HCT116 (cell line): ENCODE measurements at regions not wholly inside any gene's neighbourhood (a gene's known extent, or its start where the extent isn't known, plus 50 kb on each side); places are given as distances from the start of the nearest gene placed in this dataset.

Experiments used
- ATAC-seq: fragments of 200-7000 bp; cut with Tn5 transposase; 2 replicates; pipeline ENCODE4 v1.9.1; 2020; ENCODE audit warnings: mild to moderate bottlenecking, moderate library complexity
- BruUV-seq: library from RNA; stranded (reverse); fragments of 400-500 nt; replicated peaks from 2 replicates; lab custom pipeline; 2021; lab: Mats Ljungman, UMichigan
- CTCF ChIA-PET: fragments of 300-600 bp; sonication (Branson Sonifier 250); formaldehyde crosslinking; loops from one replicate; lab custom pipeline; 2021; ENCODE audit warnings: antibody characterized with exemption; lab: Charles Lee
- POLR2A ChIA-PET: fragments of 300-600, 350-600 bp; sonication (Branson Sonifier 250); formaldehyde crosslinking; loops from one replicate; lab custom pipeline; 2021; ENCODE audit warnings: antibody characterized with exemption; lab: Charles Lee
- RAD21 ChIA-PET, 2 experiments: fragments of 300-600 bp; sonication (Branson Sonifier 250); formaldehyde crosslinking; loops; one replicate each; lab custom pipeline; 2023; ENCODE audit warnings: low total read pairs in 2 of 2; ENCODE audit not compliant: uncharacterized antibody in 2 of 2, unreplicated experiment in 2 of 2, low non-redundant PET in 1 of 2; lab: Charles Lee
- DNase-seq: peaks from one replicate; pipeline ENCODE4 v3.0.0-alpha.2; 2010; ENCODE audit warnings: low read depth, low spot score
- H2AFZ ChIP-seq: fragments of 200-600 bp; shearing (Covaris generic), sonication (generic); 2 replicates; pipeline ENCODE4 v1.6.1; 2017; ENCODE audit warnings: low read depth, mixed run types, mixed read lengths, antibody characterized with exemption, low read length; ENCODE audit not compliant: poor library complexity, severe bottlenecking
- H3K27ac ChIP-seq: 2 replicates; pipeline ENCODE4 v1.5.1; 2012; ENCODE audit warnings: low read depth, low read length
- H3K27me3 ChIP-seq: fragments of 200-600 bp; sonication (generic); 2 replicates; pipeline ENCODE4 v1.6.1; 2016; ENCODE audit warnings: mixed run types, low read length, mixed read lengths; ENCODE audit not compliant: insufficient read depth
- H3K36me3 ChIP-seq, 2 experiments: fragments of 200-500 bp in 1 of 2; fragments of 200-600 bp in 1 of 2; sonication (Bioruptor generic) in 1 of 2; sonication (generic) in 1 of 2; 2 replicates each; pipeline versions ENCODE4 v1.5.1 to v1.6.1; 2014 to 2016; ENCODE audit warnings: low read length in 2 of 2, inconsistent platforms in 1 of 2, mixed read lengths in 1 of 2, mixed run types in 1 of 2; ENCODE audit not compliant: insufficient read depth in 2 of 2, control insufficient read depth in 1 of 2
- H3K4me1 ChIP-seq, 2 experiments: fragments of 200-600 bp in 1 of 2; sonication (generic) in 1 of 2; 2 replicates each; pipeline versions ENCODE4 v1.5.1 to v1.6.1; 2012 to 2017; ENCODE audit warnings: low read length in 2 of 2, inconsistent platforms in 1 of 2, mild to moderate bottlenecking in 1 of 2, mixed read lengths in 1 of 2, mixed run types in 1 of 2, moderate library complexity in 1 of 2; ENCODE audit not compliant: insufficient read depth in 2 of 2, control insufficient read depth in 1 of 2
- H3K4me2 ChIP-seq: fragments of 200-600 bp; sonication (generic); 2 replicates; pipeline ENCODE4 v1.6.1; 2017; ENCODE audit warnings: mixed run types, low read length, mixed read lengths
- H3K4me3 ChIP-seq, 2 experiments: fragments of 200-600 bp in 1 of 2; sonication (generic) in 1 of 2; replicated peaks in 1 of 2; 2 replicates each; pipeline ENCODE4 v1.5.1; 2011 to 2016; ENCODE audit warnings: low read length in 2 of 2, control low read depth in 1 of 2, low read depth in 1 of 2, mild to moderate bottlenecking in 1 of 2, mixed read lengths in 1 of 2, mixed run types in 1 of 2
- H3K79me2 ChIP-seq: fragments of 200-600 bp; sonication (generic); 2 replicates; pipeline ENCODE4 v1.6.1; 2017; ENCODE audit warnings: mild to moderate bottlenecking, mixed run types, low read length, moderate library complexity, mixed read lengths; ENCODE audit not compliant: insufficient read depth
- H3K9ac ChIP-seq: fragments of 200-600 bp; sonication (generic); 2 replicates; pipeline ENCODE4 v1.6.1; 2016; ENCODE audit warnings: low read length, mixed read lengths
- H3K9me2 ChIP-seq: fragments of 200-600 bp; sonication (generic), shearing (Covaris generic); 2 replicates; pipeline ENCODE4 v1.6.1; 2017; ENCODE audit warnings: mixed run types, mild to moderate bottlenecking, moderate library complexity; ENCODE audit not compliant: insufficient read depth
- H3K9me3 ChIP-seq, 2 experiments: fragments of 200-500 bp in 1 of 2; fragments of 200-600 bp in 1 of 2; sonication (Bioruptor generic) in 1 of 2; sonication (generic) in 1 of 2; 2 replicates each; pipeline ENCODE4 v1.6.1; 2014 to 2017; ENCODE audit warnings: low read length in 2 of 2, mixed read lengths in 2 of 2, inconsistent platforms in 1 of 2, low read depth in 1 of 2, mild to moderate bottlenecking in 1 of 2, mixed run types in 1 of 2, moderate library complexity in 1 of 2; ENCODE audit not compliant: control insufficient read depth in 1 of 2, insufficient read depth in 1 of 2
- H4K20me1 ChIP-seq: fragments of 200-600 bp; sonication (generic), shearing (Covaris generic); 2 replicates; pipeline ENCODE4 v1.6.1; 2017; ENCODE audit warnings: mixed run types, mild to moderate bottlenecking, moderate library complexity; ENCODE audit not compliant: insufficient read depth
- CEBPB ChIP-seq: IDR thresholded peaks from 2 replicates; pipeline ENCODE4 v1.6.1; 2012; ENCODE audit warnings: low read depth
- EGR1 ChIP-seq: IDR thresholded peaks from 2 replicates; pipeline ENCODE4 v1.6.1; 2012; ENCODE audit warnings: low read depth
- ELF1 ChIP-seq: IDR thresholded peaks from 2 replicates; pipeline ENCODE4 v1.6.1; 2012; ENCODE audit warnings: low read depth, borderline replicate concordance
- JUND ChIP-seq: IDR thresholded peaks from 2 replicates; pipeline ENCODE4 v1.6.1; 2012
- POLR2A ChIP-seq: IDR thresholded peaks from 2 replicates; pipeline ENCODE4 v1.7.0; 2011; ENCODE audit warnings: borderline replicate concordance; ENCODE audit not compliant: insufficient read depth, insufficient read length; ENCODE audit errors: extremely low read depth
- POLR2AphosphoS5 ChIP-seq: IDR thresholded peaks from 2 replicates; pipeline ENCODE4 v1.6.1; 2011; ENCODE audit warnings: mild to moderate bottlenecking, low read depth, low read length, moderate library complexity
- RAD21 ChIP-seq: IDR thresholded peaks from 2 replicates; pipeline ENCODE4 v1.6.1; 2012; ENCODE audit warnings: low read depth, mild to moderate bottlenecking
- SRF ChIP-seq: IDR thresholded peaks from 2 replicates; pipeline ENCODE4 v1.6.1; 2012; ENCODE audit warnings: low read depth
- TCF7L2 ChIP-seq: IDR thresholded peaks from 2 replicates; pipeline ENCODE4 v1.7.0; 2011; ENCODE audit warnings: borderline replicate concordance, inconsistent platforms; ENCODE audit not compliant: insufficient read depth, insufficient read length; ENCODE audit errors: extremely low read depth
- ZNF274 ChIP-seq: fragments of 200-500 bp; sonication (Bioruptor generic); IDR thresholded peaks from 2 replicates; pipeline ENCODE4 v1.6.1; 2014; ENCODE audit warnings: mild to moderate bottlenecking, low read depth, low read length, inconsistent platforms
- intact Hi-C: fragments of 100-400 bp; cut with micrococcal nuclease; formaldehyde crosslinking; loops from 2 replicates; pipeline ENCODE4 v1.10.0; 2022
- TF ChIP-seq, protein P1 (sequence below), 3 experiments: fragments of 200-600 bp in 1 of 3; sonication (generic) in 1 of 3; IDR thresholded peaks in 2 of 3; conservative IDR thresholded peaks in 1 of 3; 2 replicates each; pipeline ENCODE4 v1.5.1; 2012 to 2017; ENCODE audit warnings: low read depth in 2 of 3, low read length in 2 of 3, antibody characterized with exemption in 1 of 3, borderline replicate concordance in 1 of 3, control low read depth in 1 of 3, mild to moderate bottlenecking in 1 of 3, mixed read lengths in 1 of 3, mixed run types in 1 of 3, moderate library complexity in 1 of 3; ENCODE audit not compliant: insufficient read depth in 1 of 3
- TF ChIP-seq, protein P2 (sequence below): IDR thresholded peaks from 2 replicates; pipeline ENCODE4 v1.6.1; 2012

- Histone ChIP-seq H2AFZ (no peak overlapping the region), H3K4me1 (no peaks in the 10 kb centered on the region), H3K4me3 (no peak overlapping the region), H4K20me1 (no peaks in the 10 kb centered on the region), H3K9me3 (no peaks in the 10 kb centered on the region), H3K27ac (no peak overlapping the region), H3K4me2 (no peak overlapping the region), H3K9ac (no peak overlapping the region), H3K27me3 (no peaks in the 10 kb centered on the region; the same call in 1 of the 2 replicates), H3K36me3 (no peaks in the 10 kb centered on the region), H3K79me2 (no peaks in the 10 kb centered on the region), H3K9me2 (no peaks in the 10 kb centered on the region)
- ATAC-seq = no peak
- ChIA-PET POLR2A (no interaction called here), CTCF (no interaction called here), RAD21 (no interaction called here)
- TF ChIP-seq TCF7L2 (no peak), RAD21 (no peak)
- no peak for DNase-seq
- intact Hi-C loops = no loop called here
- BruUV-seq = no TSS peak
These were observed 250.8 kb downstream of the RDH14 start for GRCh38 chr2:18309627-18310026.

- RAD21 ChIA-PET = no interaction called here
- H3K9me3 ChIP-seq = no peaks in the 10 kb centered on the region
- no peak for TF ChIP-seq POLR2A
- TF ChIP-seq EGR1 = no peak
- TF ChIP-seq SRF = no peak
- no peak for TF ChIP-seq ZNF274
- TF ChIP-seq CEBPB = no peak
- TF ChIP-seq, protein P1, sequence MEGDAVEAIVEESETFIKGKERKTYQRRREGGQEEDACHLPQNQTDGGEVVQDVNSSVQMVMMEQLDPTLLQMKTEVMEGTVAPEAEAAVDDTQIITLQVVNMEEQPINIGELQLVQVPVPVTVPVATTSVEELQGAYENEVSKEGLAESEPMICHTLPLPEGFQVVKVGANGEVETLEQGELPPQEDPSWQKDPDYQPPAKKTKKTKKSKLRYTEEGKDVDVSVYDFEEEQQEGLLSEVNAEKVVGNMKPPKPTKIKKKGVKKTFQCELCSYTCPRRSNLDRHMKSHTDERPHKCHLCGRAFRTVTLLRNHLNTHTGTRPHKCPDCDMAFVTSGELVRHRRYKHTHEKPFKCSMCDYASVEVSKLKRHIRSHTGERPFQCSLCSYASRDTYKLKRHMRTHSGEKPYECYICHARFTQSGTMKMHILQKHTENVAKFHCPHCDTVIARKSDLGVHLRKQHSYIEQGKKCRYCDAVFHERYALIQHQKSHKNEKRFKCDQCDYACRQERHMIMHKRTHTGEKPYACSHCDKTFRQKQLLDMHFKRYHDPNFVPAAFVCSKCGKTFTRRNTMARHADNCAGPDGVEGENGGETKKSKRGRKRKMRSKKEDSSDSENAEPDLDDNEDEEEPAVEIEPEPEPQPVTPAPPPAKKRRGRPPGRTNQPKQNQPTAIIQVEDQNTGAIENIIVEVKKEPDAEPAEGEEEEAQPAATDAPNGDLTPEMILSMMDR (IDR thresholded peaks at IDR 0.05 in 2 of 3, conservative IDR thresholded peaks at IDR 0.05 in 1 of 3; ENCODE audit: borderline replicate concordance in 1 of 3, insufficient read depth in 1 of 3, low read depth in 2 of 3, low read length in 2 of 3) = no peak
- no peak for TF ChIP-seq JUND
- no peak for TF ChIP-seq TCF7L2
- TF ChIP-seq, protein P2, sequence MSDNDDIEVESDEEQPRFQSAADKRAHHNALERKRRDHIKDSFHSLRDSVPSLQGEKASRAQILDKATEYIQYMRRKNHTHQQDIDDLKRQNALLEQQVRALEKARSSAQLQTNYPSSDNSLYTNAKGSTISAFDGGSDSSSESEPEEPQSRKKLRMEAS = no peak
- no peak for TF ChIP-seq POLR2AphosphoS5
- no peak for TF ChIP-seq ELF1
- H3K4me1 ChIP-seq = no peaks in the 10 kb centered on the region
- H3K4me2 ChIP-seq = no peak overlapping the region
- ATAC-seq (no peak), DNase-seq (no peak)
- intact Hi-C loops = no loop called here
- H3K27me3 ChIP-seq = no peaks in the 10 kb centered on the region; the same call in 1 of the 2 replicates
- H4K20me1 ChIP-seq = no peaks in the 10 kb centered on the region
- POLR2A ChIA-PET = no interaction called here
- BruUV-seq = no TSS peak
- H3K36me3 ChIP-seq = no peaks in the 10 kb centered on the region
- H3K9me2 ChIP-seq = no peaks in the 10 kb centered on the region
- H3K27ac ChIP-seq = no peak overlapping the region
- H3K9ac ChIP-seq = no peak overlapping the region
- CTCF ChIA-PET = no interaction called here
- H3K4me3 ChIP-seq = no peak overlapping the region
- H3K79me2 ChIP-seq = no peaks in the 10 kb centered on the region
- H2AFZ ChIP-seq = no peak overlapping the region
These were observed 251.3 kb downstream of the RDH14 start for GRCh38 chr2:18309188-18309587.
